ENCODE measurements at regions not wholly inside any gene's neighbourhood (a gene's known extent, or its start where the extent isn't known, plus 50 kb on each side); places are given as distances from the start of the nearest gene placed in this dataset.

DNA sequence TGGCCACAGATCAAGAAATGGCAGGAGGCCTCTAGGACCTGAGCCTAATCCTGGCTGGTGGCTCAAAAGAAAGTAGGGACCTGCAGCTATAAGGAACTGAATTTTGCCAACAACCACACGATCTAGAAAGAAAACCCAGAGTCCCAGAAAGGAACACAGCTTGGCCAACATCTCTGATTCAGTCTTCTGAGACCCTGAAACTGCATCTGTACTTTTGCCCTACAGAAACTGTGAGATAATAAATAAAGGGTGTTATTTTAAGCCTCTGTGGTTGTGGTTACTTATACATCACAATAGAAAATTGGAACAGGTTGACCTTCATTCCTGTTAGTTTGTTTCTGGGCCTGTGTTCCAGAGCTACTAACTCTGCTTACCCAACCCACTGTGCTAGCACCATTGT, 356.8 kb upstream of the ST6GAL2 start:
- no peak for DNase-seq

DNA sequence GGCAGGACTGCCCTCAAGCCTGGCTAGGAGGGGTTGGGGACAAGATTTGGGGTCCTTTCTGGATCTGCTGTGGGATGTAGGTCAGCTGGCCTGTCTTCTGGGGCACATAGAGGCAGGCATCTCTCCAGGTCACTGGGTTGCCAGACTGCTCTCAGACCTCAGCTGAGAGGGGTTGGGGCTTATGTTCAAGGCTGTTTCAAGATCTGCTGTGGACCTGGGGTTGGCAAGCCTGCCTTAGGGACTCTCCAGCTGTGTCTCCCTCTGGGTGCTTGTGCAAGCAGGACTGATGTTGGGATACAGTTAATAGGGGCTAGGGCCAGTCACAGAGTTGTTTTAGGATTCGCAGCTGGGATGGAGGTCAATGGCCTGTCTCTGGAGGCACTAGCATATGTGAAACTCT, 363.0 kb upstream of the ST6GAL2 start:
- no peak for DNase-seq

DNA sequence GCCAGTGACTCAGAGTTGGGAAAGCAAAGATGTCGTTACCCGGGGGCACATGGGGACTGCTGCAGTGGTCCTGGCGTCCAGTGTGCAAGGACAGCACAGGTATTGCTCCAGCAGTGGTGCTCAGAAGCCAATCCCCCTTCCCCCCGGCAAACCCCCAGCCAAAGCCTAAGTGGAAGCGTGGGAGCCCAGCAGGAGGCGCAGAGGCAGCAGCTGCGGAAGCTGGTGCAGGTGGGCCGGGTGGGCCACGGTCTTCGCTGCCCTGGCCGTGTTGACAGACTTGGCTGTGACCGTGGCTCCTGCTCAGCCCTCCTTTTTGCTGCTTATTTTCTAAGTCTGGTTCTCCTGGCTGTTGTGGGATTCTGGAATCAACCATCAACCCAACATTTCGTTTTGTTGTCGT, 369.8 kb upstream of the ST6GAL2 start:
- no peak for DNase-seq

DNA sequence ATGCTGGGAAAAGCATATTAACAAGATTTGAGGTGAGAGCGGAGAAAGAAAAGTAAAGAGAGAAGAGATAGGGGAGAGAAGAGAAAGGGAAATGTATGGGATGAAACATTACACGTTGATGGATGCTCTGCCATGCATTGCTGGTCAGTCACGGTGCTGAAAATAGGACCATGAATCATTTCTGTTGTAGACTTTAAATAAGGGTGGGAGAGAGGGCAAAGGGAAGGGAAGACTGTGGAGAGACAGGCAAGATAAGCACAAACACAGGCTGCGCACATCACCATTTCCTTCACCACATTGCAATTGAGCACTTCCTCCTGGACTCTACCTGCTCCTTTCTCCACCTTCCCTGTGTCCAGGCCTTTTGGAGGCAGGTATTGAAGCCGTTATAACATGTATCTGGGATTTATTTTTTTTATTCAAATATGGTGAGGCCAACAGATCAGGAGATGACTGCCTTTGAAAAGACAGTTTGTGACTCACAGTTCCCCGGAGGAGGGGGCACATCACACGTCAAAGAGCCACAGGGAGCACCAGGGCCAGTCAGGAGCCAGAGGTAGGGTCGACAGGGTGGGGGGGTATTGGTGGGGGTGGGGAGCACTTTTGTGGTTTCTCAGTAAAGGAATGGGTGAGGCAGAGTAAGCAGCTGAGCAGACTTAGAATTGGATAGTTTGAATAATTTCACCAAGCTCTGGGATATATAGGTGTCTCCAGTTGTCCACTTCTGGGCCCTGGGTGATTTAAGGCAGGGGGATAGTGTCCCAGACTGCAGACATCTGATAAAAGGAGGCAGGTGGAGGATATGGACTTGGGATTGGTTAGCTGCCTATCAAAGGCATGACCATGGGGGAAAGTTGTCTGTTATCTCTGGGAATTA, 372.8 kb upstream of the ST6GAL2 start:
- no peak for DNase-seq

DNA sequence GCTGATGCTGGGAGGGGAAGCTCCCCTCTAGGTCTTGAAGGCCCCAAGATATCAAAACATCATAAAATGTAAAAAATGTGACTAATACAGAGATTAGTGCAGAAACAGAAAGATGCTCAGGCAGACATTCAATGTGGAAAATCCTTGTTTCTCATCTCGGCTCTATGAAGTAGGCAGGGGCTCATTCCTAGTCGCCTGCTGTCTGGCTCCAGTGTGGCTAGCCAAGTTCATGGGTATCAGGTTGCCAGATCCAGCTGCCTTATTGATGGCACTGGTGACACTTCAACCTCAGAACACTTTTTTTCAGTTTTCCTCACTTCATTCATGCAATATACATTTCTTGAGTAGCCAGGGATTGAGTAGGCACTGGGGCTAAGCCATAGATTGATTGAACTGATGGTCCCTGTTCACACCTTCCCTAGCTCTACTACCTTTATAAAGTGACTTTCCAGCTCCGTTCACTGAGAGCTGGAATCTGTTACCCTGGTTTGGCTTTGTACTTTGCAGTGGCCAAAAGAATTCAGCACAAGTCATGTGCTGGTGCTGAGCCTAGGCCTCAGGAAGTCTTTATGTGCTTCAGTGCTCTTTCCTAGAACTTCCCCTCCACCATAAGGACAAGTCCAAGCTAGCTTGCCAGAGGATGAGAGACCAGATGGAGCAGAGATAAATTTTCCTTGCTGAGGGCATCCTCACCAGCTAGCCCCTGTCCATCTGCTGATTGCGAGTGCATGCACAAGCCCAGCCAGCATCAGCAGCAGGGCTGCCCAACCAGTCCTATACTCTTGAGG, 373.6 kb upstream of the ST6GAL2 start:
- no peak for DNase-seq

DNA sequence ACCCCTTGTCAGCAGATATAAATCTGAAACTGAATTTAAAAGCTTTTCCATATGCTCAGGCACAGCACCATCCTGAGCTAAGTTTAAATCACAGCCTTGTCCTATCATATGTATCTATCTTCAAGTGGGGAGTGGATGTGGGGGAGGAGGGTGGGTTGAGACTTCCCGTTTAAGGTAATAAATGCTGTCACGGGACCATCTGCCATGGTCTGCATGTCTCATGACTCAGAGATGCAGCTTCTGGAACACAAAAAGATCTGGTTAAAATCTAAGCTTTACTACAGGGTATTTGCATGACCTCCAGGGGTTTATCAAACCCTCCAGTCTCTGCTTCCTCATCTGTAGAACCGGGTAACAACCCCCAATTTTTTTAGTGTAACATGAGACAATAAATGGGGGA, 377.7 kb upstream of the ST6GAL2 start:
- no peak for DNase-seq

DNA sequence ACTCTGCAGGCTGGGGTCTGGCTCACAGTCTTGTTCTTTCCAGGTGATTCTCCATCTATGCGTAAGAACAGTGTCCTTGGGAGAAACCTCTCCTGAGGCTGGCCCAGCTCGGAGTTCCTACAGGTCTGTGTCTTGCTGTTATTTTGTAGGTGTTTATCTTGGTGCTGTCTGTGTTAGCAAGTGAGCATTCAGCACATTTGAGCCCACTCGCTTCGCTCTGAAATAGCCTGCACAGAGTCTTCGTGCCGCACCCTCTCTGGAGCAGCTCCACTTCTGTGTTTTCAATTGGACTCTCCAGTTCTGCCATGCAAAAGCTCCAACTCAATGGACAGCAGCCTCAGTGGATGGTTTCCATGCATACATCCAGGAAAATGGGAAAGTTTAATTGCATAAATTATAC, 378.2 kb upstream of the ST6GAL2 start:
- DNase-seq = no peak

DNA sequence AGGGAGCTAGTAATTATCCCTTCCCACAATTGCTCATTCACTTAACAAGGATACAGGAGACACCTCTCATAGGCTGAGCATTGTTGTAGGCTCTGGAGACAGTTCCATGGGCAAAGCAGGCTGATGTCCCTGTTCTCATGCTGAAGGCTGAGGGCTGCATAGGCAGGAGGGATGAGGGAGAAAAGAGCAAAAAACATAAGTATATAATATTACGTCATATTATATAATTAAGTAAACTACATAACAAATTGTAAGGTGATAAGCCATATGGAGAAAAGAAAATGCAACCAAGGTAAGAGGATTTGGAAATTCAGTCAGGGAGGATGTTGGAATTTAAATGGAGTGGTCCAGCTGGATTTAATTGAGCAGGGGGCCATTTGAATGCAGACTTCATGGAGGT, 380.6 kb upstream of the ST6GAL2 start:
- DNase-seq = no peak

DNA sequence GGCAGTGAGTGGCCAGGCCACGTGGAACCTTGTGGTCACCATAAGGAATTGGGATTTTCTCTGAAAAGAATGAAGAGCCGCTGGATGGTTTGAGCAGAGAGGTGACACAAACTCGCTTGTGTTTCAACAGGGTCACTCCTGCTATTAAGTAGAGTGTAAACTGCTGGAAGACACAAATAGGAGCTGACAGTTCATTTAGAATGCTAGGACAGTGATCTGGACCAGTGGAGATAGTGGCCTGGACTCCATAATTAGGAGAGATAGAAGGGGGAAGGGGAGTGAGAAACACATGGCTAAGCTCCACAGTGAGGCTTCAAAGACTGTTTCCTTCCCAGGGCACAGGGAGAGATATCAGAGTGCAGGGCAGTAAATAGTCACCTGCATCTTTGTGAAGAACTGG, 381.1 kb upstream of the ST6GAL2 start:
- no peak for DNase-seq

DNA sequence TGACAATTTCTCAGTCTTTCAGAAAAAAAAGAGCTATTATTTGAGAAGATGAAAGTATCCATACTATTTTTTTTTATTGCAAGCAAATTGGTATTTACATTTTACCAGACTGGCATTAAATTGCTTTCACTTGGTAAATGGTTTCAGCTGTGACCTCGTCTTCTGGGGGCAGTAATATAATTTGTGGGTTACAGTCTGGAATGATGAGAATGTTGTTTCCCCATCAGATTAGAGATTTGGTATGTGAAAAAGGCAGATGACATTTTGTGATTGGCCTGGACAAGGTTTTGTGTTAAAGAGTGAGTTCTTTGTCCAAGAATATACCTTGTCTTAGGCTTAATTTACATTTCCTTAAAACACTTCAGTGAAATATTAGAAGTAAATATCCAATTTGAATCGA, 390.1 kb upstream of the ST6GAL2 start:
- DNase-seq = no peak

DNA sequence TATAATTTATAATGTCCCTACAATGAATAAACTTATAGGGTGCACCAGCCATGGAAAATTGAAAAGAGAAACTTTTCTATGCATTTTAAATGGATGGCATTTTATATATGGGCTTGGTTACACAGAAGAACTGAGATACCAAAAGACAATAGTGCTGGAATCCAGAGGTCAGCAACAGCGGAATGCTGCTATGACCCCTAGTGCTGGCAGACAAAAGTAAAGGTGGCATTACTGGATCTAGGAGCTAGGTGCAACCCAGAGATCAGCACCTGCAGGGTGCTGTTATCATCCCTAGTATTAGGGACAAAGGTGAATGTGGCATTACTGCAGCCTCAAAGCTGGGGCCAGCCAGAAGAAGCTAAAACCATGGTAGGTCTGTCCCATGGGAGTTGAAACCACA, 392.7 kb upstream of the ST6GAL2 start:
- no peak for DNase-seq

DNA sequence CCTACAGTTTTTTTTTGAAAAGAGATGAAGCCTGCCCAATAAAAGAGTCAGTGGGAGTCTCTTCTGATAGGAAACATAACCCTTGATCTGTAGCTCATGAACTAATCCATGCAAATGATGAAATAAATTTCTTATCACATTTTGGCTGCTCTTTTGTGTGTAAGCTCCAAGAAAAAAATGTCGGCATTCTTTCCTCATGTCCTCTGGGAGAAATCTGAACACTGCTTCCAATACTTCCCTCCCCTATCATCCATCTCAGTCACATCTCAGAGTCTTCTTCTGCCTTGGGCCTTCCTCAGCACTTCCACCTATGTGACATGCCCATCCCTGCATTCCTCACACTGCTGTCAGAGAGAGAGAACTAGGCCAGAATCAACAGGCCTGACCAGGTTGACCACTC, 395.7 kb upstream of the ST6GAL2 start:
- no peak for DNase-seq

DNA sequence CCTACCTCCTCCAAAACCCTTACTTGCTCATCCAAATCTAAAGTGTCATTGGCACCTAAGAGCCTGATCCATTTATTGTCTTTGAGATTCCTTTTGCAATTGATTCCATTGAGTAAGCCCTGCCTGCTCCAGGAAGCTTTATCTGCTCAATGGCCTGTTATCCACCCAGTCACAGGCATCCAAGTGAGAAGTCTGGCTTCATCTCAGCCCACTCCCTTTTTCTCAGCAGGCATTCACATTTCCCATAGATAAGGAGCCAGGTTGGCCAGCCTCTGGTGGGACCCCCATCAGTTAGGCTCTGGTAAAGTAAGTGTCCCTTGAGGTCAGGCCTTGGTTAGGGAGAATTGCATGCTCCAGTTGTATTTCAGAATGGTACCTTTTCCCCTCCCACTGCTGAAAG, 396.2 kb upstream of the ST6GAL2 start:
- no peak for DNase-seq

DNA sequence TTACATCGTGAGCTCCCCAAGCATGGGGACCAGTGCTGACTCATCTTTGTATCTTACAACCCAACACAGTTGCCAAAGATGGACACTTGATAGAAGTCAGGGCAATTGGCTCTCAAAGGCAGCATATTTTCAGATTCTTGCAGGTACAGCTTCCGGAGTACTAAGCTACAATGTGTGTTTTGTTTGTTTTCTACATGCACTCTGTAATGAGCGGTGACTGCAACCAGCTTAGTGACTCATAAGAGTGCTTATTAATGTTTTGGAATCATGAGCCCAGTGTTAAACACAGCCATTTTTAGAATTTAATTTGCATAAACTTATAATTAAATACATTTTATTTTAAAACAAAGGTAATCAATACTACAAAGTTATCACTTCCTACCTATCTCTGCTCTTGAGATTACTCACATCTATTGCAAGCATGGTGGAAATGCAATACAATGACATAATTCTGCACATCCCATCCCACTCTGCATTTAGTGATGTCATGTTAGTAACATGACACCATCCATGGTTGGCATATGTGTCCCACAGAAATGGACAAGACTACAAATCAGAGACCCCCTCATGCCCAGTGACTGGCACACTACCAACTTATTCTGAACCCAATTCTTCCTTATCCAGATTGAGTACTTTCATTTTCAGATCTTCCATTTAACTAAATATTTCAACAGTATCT, 399.8 kb upstream of the ST6GAL2 start:
- no peak for DNase-seq

DNA sequence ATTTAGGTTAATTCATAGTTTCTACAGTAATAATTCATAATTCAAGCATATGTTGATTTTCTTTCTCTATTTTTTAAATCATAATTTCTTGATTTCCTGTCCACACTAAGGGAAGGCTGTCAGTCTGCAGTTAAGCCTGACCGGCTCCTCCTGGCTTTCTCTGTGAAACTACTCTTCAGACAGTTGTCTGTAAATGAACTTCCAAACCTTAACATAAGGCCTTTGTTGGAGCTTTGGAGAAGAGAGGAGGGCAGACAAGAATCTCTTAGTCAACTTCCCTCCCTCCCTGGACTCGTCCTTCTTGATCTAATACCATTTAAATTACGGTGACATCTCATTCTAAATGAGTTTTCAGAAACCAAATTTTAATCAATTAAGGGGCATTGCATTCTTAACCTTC, 404.1 kb upstream of the ST6GAL2 start:
- DNase-seq = no peak

DNA sequence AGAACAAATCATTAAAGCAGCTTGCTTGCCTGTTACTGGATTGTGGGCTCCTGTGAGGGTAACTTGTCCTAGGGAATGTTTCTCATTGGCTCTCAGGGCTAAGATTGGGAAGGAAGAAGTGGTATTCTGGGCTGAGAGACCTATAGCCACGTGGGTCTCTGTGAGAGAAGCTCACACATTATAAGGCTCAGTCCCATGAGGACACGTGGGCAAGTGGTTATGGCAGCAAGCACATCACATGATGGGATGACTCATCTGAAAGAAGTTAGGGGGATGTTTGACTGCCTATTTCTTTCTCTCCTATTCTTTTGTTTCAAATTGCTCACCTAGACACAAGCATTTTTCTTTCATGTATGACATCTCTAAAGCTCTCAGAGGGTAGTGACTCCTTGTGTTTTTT, 418.0 kb upstream of the ST6GAL2 start:
- no peak for DNase-seq

DNA sequence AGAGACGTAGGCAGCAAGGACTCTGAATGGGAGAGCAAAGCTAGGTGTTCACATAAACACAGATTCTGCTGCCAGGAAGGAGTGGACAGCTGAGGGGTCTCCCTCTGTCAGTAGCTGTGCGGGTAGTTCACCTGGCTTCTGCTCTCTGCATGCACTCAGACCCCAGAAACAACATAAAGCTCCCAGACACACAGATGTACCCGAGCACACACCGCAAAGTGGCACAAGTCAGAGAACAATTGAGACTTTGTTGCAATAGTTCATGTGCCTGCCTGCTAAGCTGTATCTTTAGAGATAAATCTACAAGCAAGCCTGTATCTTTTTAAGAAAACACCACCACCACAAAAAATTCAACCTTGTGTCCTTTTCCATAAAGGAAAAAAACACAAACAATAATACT, 420.0 kb upstream of the ST6GAL2 start:
- DNase-seq = no peak

DNA sequence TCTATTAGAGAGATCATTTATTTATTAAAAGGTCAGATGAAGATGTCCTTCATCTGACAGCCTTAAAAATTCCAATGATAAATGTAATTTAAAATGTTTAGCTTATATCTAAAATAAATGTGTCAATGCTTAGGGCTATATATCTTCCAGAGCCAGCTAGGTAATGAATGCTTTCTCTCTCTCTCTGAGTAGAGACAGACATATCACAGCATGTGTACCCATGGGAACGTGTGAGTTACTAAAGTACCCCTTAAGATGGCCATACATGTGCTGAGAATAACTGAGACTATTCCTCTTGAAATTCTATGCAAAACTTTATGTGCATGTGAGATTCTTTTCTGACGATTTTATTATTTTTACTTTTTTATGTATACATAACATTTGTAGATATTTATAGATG, 420.9 kb upstream of the ST6GAL2 start:
- no peak for DNase-seq

DNA sequence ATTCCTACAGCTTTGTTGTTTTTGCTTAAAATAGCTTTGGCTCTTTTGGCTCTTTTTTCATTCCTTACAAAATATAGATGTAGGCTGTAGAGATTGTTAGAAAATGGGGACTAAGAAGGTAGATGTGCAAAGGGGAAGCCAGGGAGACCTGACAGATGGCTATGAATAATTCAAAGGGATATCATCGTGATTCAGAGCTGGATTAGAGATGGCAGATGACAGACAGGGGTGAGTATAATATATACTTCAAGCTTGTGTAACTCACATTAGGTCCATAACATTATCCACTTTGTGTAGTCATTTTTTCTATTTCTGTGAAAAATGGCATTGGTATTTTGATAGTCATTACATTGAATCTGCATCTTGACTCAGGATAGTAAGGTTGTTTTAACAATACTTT, 422.9 kb upstream of the ST6GAL2 start:
- no peak for DNase-seq

DNA sequence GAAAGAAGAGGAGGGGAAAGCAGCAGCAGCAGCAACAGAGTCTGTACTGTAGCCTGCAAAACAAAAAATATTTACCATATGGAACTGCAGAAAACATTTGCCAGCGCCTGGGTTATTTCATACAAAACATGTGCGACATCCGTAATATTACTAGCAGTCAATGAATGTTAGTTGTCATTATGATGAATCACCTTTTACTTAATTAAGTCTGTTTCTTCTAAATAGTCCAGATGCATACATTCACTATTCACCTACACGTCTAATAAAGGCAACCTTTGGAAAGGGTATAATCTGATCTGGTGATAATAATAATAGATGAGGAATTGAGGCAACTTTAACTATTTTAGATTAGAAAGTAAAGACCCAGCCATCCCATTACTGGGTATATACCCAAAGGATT, 426.3 kb upstream of the ST6GAL2 start:
- DNase-seq = no peak

DNA sequence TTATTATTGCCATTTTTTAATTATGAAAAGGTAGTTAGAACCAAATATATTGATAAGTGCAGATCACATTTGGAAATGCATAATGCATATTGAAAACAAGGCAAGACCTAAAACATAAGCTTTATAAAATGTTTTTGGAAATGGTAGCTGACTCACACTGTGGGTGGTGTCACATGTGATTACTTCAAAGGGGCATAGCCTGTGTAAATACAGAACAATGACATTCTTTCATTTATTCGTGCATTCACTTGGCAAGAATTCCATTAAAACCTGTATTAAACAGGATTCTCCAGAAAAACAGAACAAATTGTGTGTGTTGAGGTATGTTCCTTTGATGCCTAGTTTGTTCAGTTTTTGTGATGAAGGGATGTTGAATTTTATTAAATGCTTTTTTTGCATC, 427.3 kb upstream of the ST6GAL2 start:
- no peak for DNase-seq

DNA sequence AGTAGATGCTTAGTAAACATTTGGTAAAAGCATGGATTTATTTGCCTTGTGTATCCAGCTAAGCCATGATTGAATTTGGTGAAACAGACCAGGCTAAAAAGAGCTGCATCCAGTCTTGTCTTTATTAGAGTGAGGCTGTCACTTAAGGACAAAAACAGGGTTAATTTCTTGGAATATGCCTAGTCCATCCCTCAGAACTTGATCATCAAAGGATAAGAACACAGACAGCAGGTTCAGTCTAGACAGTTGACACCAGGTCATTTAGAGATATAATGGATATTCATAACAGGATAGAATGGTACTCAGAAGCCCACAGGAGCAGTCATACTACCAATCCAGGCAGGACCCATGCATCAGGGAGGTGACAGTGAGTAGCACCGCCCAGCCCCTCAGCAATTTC, 434.9 kb upstream of the ST6GAL2 start:
- no peak for DNase-seq

DNA sequence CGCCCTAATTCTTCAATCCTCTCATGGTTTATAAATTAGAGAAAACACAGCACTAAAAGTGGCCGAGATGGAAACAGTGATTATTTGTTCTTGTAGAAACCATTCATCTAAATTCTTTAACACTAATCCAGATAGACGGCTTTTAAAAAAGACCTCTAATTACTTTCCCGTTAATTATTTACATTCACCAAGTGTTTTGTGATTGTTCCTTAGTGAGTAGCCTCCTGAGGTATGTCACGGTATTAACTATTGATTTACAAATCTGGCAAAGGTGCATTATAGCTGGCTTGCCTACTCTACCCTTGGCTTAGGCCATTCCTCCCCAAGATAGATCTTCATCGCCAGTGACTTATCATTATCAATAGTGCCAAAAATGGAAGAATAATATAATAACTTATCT, 436.4 kb upstream of the ST6GAL2 start:
- DNase-seq = no peak
